Esophagus squamous epithelium (tissue), 5 donors: ENCODE measurements at regions not wholly inside any gene's neighbourhood (a gene's known extent, or its start where the extent isn't known, plus 50 kb on each side); places are given as distances from the start of the nearest gene placed in this dataset.
A peak's percentile ranks its signal among the peaks of the same experiment; 100 is the strongest.

ENCODE experiments used
- DNase-seq: peaks from one replicate; lab custom pipeline; 2025; lab: John Stamatoyannopoulos, UW
- H3K27ac ChIP-seq, 4 donors: fragments of 200-600 bp; sonication (generic); one replicate each; pipeline ENCODE4 v1.5.1; 2016 to 2019; ENCODE audit warnings: mild to moderate bottlenecking in 1 of 4
- H3K27me3 ChIP-seq, 4 donors: fragments of 200-600 bp; sonication (generic); 1 replicate in 3 of 4; 2 replicates in 1 of 4; pipeline versions ENCODE4 v1.5.1 to v1.6.0; 2017 to 2021; ENCODE audit warnings: antibody characterized with exemption in 1 of 4
- H3K36me3 ChIP-seq, 3 donors: fragments of 200-600 bp; sonication (generic); one replicate each; pipeline ENCODE4 v1.5.1; 2016 to 2019
- H3K4me1 ChIP-seq, 3 donors: fragments of 200-600 bp; sonication (generic); one replicate each; pipeline ENCODE4 v1.5.1; 2017 to 2019
- H3K4me3 ChIP-seq, 4 donors: fragments of 200-600 bp; sonication (generic); 1 replicate in 3 of 4; 2 replicates in 1 of 4; pipeline ENCODE4 v1.5.1; 2016 to 2019; ENCODE audit warnings: mild to moderate bottlenecking in 2 of 4, moderate library complexity in 1 of 4
- H3K9me3 ChIP-seq, 3 donors: fragments of 200-600 bp; sonication (generic); one replicate each; pipeline ENCODE4 v1.5.1; 2016 to 2019
- POLR2A ChIP-seq, 4 donors: fragments of 450-650 bp; IDR thresholded peaks; one replicate each; pipeline ENCODE4 v1.6.1; 2017; ENCODE audit warnings: antibody characterized with exemption in 4 of 4, mild to moderate bottlenecking in 4 of 4, moderate library complexity in 3 of 4
- WGBS, 2 donors: methylation state at CpG; one replicate each; pipeline ENCODE4 v1.1.5; 2018; 5-methylcytosine and 5-hydroxymethylcytosine counted together
- intact Hi-C: fragments of 100-400 bp; cut with DNase I; formaldehyde crosslinking; loops from one replicate; pipeline ENCODE4 v1.15.0; 2022
- TF ChIP-seq, protein P1 (sequence below), 6 experiments: fragments of 450-650 bp in 4 of 6; fragments of 200-600 bp in 2 of 6; sonication (generic) in 2 of 6; IDR thresholded peaks; one replicate each; pipeline ENCODE4 v1.5.1; 2016 to 2019; ENCODE audit warnings: antibody characterized with exemption in 6 of 6, mild to moderate bottlenecking in 4 of 6, moderate library complexity in 4 of 6
- donor health status: DM: yes; HTN: yes; CAD: no.

DNA sequence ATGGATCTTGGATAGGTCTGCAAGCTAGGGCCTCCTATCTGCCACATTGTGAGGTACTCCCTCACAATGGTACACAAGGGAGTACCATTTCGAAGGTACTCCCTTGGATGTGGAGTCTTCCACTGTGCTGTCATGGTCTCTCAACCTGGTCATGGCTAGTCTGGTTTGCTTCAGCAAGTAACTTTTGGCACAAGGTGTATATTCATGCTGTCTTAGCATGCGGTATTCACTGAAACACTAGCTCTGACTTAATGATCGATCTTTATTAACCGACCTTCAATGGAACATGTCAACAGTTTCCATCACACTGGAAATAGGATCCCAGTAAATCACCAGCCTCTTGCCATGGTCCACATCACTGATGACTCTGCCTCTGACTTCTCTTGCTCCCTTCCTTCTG, 77.5 kb upstream of the HS3ST1 start:
- Histone ChIP-seq H3K4me3 (no peak overlapping the region), H3K9me3 (no peaks in the 10 kb centered on the region), H3K36me3 (no peaks in the 10 kb centered on the region), H3K4me1 (peaks cover 5 to 26% (median 12%) of the 10 kb centered on the region in 3 donors), H3K27me3 (no peaks in the 10 kb centered on the region), H3K27ac (peak overlapping the region; percentile 72 to 87 (median 82))
- intact Hi-C loops: no loop called here
- TF ChIP-seq, protein P1, sequence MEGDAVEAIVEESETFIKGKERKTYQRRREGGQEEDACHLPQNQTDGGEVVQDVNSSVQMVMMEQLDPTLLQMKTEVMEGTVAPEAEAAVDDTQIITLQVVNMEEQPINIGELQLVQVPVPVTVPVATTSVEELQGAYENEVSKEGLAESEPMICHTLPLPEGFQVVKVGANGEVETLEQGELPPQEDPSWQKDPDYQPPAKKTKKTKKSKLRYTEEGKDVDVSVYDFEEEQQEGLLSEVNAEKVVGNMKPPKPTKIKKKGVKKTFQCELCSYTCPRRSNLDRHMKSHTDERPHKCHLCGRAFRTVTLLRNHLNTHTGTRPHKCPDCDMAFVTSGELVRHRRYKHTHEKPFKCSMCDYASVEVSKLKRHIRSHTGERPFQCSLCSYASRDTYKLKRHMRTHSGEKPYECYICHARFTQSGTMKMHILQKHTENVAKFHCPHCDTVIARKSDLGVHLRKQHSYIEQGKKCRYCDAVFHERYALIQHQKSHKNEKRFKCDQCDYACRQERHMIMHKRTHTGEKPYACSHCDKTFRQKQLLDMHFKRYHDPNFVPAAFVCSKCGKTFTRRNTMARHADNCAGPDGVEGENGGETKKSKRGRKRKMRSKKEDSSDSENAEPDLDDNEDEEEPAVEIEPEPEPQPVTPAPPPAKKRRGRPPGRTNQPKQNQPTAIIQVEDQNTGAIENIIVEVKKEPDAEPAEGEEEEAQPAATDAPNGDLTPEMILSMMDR (IDR thresholded peaks at IDR 0.05): no peak
- no peak for TF ChIP-seq POLR2A (IDR thresholded peaks at IDR 0.05)
- 85 to 94% methylated on average over 4 of the region's 4 CpGs for WGBS, 2 donors
- DNase-seq: no peak

GRCh38 chr4:11505221-11505971, 76.7 kb upstream of the HS3ST1 start:
- whole genome bisulfite sequencing, 2 donors: 19 to 20% methylated on average over 5 of the region's 5 CpGs
- TF ChIP-seq, protein P1 (IDR thresholded peaks at IDR 0.05): no peak
- TF ChIP-seq POLR2A (IDR thresholded peaks at IDR 0.05): no peak
- H3K9me3 ChIP-seq: no peaks in the 10 kb centered on the region
- intact Hi-C loops: no loop called here
- DNase-seq: no peak
- no peaks in the 10 kb centered on the region for H3K36me3 ChIP-seq
- peaks cover 5 to 26% (median 12%) of the 10 kb centered on the region in 3 donors for H3K4me1 ChIP-seq
- H3K27ac ChIP-seq: peak overlapping the region; percentile 72 to 87 (median 82)
- H3K4me3 ChIP-seq: no peak overlapping the region
- H3K27me3 ChIP-seq: no peaks in the 10 kb centered on the region

DNA sequence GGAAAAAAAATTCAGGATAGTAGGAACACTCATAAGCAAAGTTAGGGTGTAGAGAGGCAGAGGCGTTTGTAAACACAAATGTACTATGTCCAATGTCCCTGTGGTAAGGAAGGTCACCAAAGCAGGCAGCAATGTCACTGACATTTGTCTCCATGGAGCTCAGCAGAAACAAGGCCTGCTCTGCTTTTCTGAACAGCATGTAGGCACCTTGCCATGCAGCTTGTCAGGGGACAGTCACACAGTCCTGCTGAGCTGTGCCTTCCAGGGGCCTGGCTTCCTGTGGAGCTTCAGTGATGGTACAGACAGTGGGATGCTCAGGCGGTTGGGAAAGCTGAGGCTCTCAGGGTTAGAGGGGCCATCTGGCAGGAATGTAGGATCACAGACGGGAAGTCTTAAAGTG, 74.5 kb upstream of the HS3ST1 start:
- intact Hi-C loops: no loop called here
- TF ChIP-seq POLR2A (IDR thresholded peaks at IDR 0.05): no peak
- TF ChIP-seq, protein P1 (IDR thresholded peaks at IDR 0.05): no peak
- H3K27ac ChIP-seq: no peak overlapping the region
- H3K27me3 ChIP-seq: no peaks in the 10 kb centered on the region
- DNase-seq: no peak
- WGBS, 2 donors: 61 to 67% methylated on average over 2 to 3 of the region's 3 CpGs
- no peaks in the 10 kb centered on the region for H3K9me3 ChIP-seq
- no peaks in the 10 kb centered on the region for H3K36me3 ChIP-seq
- H3K4me3 ChIP-seq: no peak overlapping the region
- H3K4me1 ChIP-seq: peaks cover 5 to 26% (median 12%) of the 10 kb centered on the region in 3 donors

DNA sequence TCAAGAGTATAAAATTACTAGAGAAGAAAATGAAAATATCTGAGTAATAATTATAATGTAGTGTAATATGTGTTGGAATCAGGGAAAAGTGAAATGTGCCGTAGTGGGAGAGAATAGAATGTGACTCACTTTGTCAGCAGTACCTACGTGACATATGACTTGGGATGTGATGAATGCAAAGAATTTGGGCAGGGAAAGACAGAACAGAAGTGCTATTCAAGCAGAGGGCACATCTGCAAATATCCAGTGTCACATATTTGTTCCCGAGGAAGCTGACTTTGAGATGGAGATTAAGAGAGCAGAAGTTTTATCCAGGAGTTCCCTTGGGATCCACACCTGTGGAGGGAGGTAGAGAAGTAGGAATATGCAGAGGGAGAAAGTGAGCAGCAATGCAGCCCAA, 69.3 kb upstream of the HS3ST1 start:
- H3K27me3 ChIP-seq: no peaks in the 10 kb centered on the region
- no peak for DNase-seq
- peaks cover 0 to 9% (median 3%) of the 10 kb centered on the region in 3 donors for H3K4me1 ChIP-seq
- no peaks in the 10 kb centered on the region for H3K9me3 ChIP-seq
- H3K4me3 ChIP-seq: no peak overlapping the region
- no peaks in the 10 kb centered on the region for H3K36me3 ChIP-seq
- TF ChIP-seq POLR2A (IDR thresholded peaks at IDR 0.05): no peak
- TF ChIP-seq, protein P1 (IDR thresholded peaks at IDR 0.05): no peak
- 58 to 78% methylated on average over 3 of the region's 3 CpGs for WGBS, 2 donors
- H3K27ac ChIP-seq: peak overlapping the region in 1 of 4 donors; percentile 73
- intact Hi-C loops: no loop called here

DNA sequence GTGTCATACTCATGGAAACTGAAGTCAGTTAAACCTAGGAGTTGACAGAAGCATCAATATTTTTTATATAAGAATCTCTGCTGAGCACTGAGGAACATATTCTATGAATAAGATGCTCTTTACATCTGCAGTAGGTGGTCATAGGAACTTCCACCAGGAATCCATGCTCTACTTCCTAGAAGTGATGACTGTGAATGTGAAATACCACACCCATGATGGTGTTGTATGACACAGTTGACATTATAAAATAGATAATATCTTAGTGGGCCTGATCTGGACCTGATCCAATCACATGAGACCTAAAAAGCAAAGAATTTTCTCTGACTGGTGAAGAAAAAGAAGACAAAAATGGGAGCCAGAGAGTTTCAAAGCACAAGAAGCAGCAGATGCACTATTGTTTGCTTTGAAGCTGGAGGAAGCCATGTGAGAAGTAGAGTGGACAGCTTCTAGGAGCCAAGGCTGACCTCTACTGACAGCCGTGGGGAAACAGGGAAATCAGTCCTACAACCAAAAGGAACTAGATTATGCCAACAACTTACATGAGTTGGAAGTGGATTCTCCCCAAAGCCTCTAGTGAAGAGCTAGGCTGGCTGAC, 68.6 kb upstream of the HS3ST1 start:
- Histone ChIP-seq H3K36me3 (no peaks in the 10 kb centered on the region), H3K27me3 (no peaks in the 10 kb centered on the region), H3K9me3 (no peaks in the 10 kb centered on the region), H3K4me3 (no peak overlapping the region), H3K27ac (peak overlapping the region in 3 of 4 donors; percentile 20 to 73 (median 22)), H3K4me1 (peaks cover 0 to 9% (median 3%) of the 10 kb centered on the region in 3 donors)
- WGBS, 2 donors: 45 to 63% methylated on average over 1 of the region's 1 CpG
- DNase-seq: no peak
- no peak for TF ChIP-seq POLR2A (IDR thresholded peaks at IDR 0.05)
- TF ChIP-seq, protein P1 (IDR thresholded peaks at IDR 0.05): peak in 1 of 6 experiments; percentile 6
- intact Hi-C loops: no loop called here
